Non-pigmented ciliary epithelial cell (primary cell): ENCODE measurements at regions not wholly inside any gene's neighbourhood (a gene's known extent, or its start where the extent isn't known, plus 50 kb on each side); places are given as distances from the start of the nearest gene placed in this dataset.
"Not testable (repeated sequence)": the region's sequence is repeated elsewhere in the genome, so short reads cannot be mapped to it uniquely, and the experiment has no call there.

Experiments
- DNase-seq: peaks from one replicate; pipeline ENCODE4 v3.0.0-alpha.2; 2010; ENCODE audit warnings: low read depth

DNA sequence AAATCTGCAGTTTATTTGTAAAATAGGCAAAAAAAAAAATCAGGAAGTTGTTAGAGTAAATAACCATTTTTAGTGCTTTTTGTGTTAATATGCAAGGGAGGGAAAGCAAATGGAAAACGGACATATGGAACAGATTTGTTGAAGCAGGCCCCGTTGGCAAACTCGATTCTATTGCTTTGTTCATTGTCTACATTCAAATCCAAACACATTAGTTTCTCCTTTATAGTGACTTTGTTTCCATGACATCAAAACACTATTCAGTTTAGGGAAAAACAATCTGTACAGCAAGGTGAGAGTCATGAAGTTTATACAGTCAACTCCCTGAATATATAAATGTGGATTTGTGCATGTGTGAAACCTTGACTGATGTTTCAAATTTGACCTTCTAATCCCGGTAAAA, 142.2 kb downstream of the FAM47A start:
- no peak for DNase-seq

GRCh38 chrX:33987458-33987857, 144.7 kb downstream of the FAM47A start:
- no peak for DNase-seq

- DNase-seq: no peak
Measured at GRCh38 chrX:33974676-33975075, 157.4 kb downstream of the FAM47A start.

DNA sequence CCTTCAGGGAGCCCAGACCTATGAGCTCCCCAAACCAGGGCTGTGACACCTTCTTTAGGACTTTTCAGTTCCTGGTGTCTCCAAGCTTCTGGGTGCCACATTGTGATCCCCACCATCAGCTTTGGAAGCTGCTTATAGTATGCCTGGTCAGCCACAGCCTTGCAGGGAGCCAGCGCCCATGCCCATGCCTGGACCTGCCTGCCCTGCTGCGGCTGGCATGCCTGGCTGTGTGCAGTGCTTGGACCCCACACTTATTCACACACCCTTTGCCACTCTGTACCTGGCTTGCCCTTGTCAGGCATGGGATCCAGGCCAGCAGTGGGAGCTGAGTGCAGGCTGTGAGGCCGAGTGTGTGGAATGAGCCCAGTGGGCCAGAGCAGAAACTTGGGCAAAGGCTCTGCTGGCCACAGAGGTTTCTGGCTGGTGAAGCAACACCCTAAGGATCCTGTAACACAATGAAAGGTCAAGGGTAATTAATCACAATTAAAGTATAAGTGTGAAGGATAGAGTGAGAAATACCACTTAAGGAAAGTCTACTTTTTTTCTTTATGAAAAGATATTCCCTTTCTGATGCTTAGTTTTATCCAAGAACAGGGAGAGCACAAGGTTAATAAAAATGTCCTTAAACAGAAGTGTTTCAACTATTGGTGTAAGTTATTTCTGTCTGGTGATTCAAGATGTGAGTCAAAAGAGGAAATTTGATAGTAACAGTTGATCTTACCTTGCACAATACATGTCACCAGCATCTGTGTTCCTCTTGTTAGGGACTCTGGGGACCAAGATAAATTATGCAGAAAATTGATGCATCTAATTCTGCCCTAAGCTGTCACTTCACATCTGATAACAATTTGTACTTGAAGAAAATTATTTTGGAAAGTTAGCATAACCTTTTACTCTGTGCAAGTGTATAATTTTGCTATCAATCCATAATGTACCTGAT, 161.8 kb downstream of the FAM47A start:
- DNase-seq: no peak

- DNase-seq: no peak
Measured at GRCh38 chrX:33969105-33969504, 163.0 kb downstream of the FAM47A start.

DNA sequence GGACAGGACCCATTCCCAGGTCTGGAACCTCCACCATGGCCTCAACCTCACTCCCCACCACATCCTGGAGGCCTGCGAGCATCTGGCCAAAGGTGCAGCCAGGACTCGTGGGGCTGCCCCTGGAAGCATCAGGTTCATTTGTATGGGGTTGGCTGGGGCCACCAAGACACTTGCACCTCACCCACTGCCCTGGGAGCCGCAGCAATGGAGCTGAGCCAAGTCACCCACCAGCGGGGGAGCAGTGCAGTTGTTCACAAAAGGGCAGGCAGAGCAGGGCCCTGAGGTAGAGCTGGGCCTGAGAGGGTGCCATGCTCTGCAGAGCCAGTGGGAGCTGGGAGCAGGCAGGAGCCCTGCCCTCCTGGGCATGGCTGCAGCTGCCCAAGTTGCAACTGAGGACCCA, 163.5 kb downstream of the FAM47A start:
- DNase-seq: no peak

GRCh38 chrX:33949300-33949699, 182.8 kb downstream of the FAM47A start:
- no peak for DNase-seq

DNA sequence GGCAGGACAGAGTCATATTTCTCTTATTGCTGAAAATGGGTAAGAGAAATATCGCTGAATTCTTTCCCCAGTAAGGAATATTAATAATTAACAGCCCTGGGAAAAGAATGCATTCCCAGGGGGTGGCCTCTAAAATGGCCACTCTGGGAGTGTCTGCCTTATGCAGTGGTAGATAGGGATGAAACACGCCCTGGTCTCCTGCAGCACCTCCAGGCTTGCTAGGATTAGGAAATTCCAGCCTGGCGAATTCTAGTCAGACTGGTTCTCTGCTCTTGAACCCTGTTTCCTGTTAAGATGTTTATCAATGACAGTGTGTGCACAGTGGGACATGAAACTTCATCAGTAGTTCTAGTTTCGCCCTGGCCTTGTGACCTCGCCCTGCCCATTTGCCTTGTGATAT, 205.9 kb downstream of the FAM47A start:
- not testable (repeated sequence) for DNase-seq

GRCh38 chrX:33923262-33923661, 208.9 kb downstream of the FAM47A start:
- DNase-seq: no peak

GRCh38 chrX:33909836-33910235, 222.3 kb downstream of the FAM47A start:
- DNase-seq: no peak

DNA sequence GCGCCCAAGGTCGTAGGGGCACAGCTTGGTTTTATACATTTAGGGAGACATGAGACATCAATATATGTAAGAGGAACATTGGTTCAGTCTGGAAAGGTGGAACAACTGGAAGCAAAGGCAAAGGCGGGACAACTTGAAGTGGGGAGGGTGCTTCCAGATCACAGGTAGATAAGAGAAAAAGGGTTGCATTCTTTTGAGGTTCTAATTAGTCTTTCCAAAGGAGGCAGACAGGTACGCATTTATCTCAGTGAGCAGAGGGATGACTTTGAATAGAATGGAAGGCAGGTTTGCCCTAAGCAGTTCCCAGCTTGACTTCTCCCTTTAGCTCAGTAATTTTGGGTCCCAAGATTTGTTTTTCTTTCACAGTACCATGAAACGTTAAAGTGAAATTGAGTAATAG, 223.2 kb downstream of the FAM47A start:
- DNase-seq: no peak

DNA sequence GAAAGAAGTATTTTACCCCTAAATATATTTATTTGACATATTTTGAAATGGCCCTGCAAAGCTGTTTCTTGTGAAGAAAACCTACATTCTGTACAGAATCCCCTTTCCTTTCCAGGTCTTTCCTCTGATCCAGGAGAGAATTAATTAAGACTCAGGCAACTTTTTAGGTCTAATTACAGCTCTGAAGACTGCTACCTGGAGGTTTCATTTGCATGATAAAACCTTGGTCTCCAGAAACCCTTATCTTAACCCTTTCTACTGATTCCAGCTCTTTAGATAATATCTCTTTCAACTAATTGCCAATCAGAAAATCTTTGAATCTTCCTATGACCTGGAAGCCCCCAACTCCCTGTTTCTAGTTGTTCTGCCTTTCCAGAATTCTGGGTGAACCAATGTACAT, 224.0 kb downstream of the FAM47A start:
- DNase-seq: no peak

- no peak for DNase-seq
Measured at GRCh38 chrX:33906971-33907370, 225.1 kb downstream of the FAM47A start.

- no peak for DNase-seq
Measured at GRCh38 chrX:33892670-33893069, 239.4 kb downstream of the FAM47A start.

GRCh38 chrX:33855251-33855650, 276.9 kb downstream of the FAM47A start:
- no peak for DNase-seq

- not testable (repeated sequence) for DNase-seq
Measured at GRCh38 chrX:33852146-33852545, 280.0 kb downstream of the FAM47A start.

GRCh38 chrX:33840176-33840575, 291.9 kb downstream of the FAM47A start:
- DNase-seq: no peak

DNA sequence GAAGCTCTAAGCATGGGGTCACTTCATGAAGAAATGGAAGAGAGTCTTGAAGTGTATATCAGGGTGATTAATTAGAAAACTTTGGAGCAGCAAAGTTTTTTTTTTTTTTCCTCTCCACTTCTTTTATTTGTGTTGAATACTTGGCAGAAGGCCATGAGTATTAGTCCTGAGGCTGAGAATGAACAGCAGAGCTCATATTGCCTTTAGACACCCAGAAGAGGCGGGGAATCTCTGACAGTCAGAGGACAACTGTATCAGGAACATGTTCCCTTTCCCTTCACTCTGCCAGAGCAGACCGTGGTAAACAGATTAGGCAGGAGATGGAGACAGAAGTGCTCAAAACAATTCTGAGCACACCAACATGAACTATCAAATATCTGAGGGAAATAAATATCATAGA, 300.9 kb downstream of the FAM47A start:
- DNase-seq: no peak

- no peak for DNase-seq
Measured at GRCh38 chrX:33817266-33817665, 314.8 kb downstream of the FAM47A start.

DNA sequence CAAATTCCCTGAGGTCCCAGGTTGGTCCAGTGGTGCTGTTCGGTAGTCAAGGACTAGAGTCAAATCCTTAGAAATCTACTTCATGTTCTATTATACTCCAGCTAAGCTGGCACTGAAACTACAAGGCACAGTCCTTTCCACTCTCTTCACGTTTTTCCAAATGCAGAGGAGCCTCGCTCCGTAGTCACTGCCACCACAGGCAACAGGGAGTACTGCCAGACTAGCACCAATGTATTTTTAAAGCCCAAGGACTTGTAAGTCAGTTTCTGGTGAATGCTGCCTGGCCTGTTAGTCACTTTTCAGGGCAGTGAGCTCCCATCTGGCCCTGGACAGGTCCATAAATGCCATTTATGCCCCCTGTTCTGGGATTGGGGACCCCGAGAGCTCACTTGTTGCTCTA, 323.5 kb downstream of the FAM47A start:
- DNase-seq: no peak

- DNase-seq: no peak
Measured at GRCh38 chrX:33784548-33784947, 347.6 kb downstream of the FAM47A start.

GRCh38 chrX:33741807-33742206, 390.3 kb downstream of the FAM47A start:
- no peak for DNase-seq

GRCh38 chrX:33735182-33735581, 396.9 kb downstream of the FAM47A start:
- no peak for DNase-seq
